ENCODE measurements at regions not wholly inside any gene's neighbourhood (a gene's known extent, or its start where the extent isn't known, plus 50 kb on each side); places are given as distances from the start of the nearest gene placed in this dataset.
"Not testable (repeated sequence)": the region's sequence is repeated elsewhere in the genome, so short reads cannot be mapped to it uniquely, and the experiment has no call there.

DNA sequence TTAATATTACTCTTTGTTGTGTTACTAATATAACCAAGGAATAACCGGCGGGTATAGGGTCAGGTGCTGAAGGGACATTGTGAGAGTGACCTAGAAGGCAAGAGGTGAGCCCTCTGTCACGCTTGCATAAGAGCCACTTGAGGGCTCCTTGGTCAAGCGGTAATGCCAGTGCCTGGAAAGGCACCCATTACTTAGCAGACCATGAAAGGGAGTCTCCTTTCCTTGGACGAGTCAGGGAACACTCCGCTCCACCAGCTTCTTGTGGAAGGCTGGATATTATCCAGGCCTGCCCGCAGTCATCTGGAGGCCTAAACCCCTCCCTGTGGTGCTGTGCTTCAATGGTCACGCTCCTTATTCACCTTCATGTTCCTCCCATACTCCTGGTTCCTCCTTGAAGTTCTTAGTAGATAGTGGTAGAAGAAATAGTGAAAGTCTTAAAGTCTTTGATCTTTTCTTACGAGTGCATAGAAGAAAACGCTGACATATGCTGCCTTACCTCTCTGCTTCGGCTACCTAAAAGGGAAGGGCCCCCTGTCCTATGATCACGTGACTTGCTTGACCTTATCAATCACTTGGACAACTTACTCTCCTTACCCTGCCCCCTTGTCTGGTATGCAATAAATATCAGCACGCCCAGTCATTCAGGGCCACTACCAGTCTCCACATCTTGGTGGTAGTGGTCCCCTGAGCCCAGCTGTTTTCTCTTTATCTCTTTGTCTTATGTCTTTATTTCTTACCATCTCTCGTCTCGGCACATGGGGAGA lies 59.6 kb upstream of the DMRTB1 start:
- not testable (repeated sequence) for DNase-seq (ENCODE audit: low read depth in 2 of 2)

DNA sequence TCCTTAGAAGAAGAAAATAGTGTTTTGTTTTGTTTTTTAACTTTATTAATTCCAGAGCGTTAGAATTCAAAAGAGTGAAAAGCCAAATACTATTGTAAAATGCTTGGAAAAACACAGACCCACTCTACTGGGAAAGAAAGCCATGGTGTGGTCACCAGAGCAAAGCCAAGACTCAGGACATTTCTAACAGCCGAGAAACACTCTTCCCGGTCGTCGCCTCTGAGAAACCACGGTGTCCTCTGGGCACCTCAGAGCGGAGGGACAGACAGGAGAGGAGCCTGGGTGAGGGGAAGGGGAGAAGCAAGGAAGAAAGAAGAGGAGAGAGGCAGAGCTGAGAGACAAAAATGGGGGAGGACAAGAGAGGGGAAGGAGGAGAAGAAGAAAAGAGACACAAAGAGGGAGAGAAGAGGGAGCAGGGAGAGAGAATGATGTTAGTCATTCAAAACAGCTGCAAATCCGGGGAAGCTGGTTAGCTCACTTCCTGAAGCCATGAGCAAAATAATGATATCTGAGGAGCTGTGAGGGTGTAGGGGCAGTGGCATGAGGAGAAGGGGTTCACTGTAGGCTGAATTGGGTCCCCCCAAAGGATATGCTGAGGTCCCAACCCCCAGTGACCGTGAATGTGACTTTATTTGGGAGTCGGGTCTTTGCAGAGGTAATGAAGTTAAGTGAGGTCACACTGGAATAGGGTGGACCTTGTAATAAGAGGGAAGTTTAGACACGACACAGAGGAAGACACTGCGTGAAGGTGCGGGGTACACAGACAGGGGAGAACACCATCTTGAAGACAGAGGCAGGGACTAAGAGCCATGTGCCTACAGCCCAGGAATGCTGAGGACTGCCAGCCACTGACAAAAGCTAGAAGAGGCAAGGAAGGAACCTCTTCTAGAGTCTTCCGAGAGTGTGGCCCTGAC lies 58.2 kb upstream of the DMRTB1 start:
- no peak for DNase-seq (ENCODE audit: low read depth in 2 of 2)

DNA sequence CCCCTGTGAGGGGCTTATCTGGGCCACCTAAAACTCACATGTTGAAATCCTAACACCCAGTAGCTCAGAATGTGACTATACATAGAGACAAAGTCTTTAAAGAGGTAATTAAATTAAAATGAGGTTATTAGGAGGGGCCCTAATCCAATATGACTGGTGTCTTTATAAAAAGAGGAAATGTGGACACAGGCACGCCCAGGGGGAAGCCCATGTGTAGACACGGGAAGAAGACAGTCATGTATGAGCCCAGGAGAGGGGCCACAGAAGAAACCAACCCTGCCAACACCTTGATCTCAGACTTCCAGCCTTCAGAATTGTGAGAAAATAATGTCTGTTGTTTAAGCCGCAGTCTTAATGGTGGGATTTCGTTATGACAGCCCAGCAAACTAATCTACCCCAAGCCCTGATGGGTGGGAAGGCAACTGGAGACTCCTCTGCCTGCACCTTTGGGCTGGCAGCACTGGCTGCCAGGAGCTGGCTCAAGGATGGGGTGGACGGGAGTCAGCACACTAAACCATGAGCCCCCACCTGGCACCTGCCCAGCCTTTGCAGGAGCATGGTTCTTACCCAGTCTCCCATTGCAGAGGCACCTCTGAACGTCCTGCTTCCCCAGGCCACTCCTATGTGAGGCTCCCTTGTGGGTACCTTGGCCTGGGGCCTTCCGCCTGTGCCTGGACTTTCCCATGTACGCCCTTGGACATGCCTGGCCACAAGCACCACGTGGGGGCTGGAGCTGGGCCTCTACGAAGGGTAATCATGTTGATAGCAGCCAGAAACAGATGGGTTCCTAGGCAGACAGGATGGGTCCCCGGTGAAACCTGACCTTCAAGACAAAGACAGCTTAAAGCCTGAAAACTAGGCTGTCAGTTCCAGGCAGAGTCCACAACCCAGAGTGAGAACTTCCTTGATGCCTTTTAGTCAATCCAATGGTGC lies 57.1 kb upstream of the DMRTB1 start:
- no peak for DNase-seq (ENCODE audit: low read depth in 2 of 2)

DNA sequence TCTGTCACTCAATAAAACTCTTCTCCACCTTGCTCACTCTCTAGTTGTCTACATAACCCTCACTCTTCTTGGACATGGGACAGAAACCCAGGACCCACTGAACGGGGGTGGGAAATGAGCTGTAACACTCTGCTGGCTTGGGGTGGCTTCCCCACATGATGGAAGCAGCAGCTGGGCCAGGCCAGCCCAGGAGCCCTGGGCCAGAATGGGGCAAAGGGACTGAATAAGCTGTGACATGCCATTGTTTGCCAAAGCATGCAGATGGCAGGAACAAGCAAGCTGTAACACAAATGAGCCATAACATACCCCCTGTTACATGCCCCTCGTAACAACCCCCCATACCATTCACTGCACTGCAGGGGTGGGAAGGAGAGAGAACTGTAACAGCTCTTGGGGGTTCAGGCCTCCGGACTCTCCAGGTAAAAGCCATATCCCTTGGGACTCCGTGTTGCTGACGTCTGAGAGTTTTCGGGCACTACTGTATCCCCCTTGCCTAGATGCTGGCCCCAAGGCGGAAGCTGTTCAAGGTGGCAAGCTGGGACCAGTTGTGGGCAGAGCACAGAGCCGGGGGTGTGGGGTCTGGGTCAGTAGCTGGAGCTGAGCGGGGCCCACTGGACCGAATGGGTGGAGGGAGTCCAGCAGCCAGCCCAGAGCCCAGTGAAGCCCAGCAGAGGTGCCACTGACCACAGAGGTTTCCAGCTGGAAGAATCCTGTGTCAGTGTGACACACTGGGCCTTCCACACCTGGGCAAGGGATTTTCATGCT lies 56.1 kb upstream of the DMRTB1 start:
- no peak for DNase-seq (ENCODE audit: low read depth in 2 of 2)

DNA sequence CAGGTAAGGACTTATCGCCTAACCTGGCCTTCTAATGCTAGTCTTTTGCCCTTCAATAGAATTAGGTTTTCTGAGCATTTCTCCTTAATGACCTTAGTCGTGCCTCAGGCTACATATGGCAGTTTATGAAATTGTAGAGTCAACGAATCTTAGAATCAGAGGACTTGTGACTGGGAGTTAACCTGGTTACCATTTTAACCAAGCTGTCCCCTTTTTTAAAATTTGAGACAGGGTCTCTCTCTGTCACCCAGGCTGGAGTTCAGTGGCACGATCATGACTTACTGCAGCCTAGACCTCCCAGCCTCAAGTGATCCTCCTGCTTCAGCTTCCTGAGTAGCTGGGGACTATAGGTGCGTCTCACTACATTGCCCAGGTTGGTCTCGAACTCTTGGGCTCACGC lies 53.5 kb upstream of the DMRTB1 start:
- DNase-seq (ENCODE audit: low read depth in 2 of 2), result no peak

DNA sequence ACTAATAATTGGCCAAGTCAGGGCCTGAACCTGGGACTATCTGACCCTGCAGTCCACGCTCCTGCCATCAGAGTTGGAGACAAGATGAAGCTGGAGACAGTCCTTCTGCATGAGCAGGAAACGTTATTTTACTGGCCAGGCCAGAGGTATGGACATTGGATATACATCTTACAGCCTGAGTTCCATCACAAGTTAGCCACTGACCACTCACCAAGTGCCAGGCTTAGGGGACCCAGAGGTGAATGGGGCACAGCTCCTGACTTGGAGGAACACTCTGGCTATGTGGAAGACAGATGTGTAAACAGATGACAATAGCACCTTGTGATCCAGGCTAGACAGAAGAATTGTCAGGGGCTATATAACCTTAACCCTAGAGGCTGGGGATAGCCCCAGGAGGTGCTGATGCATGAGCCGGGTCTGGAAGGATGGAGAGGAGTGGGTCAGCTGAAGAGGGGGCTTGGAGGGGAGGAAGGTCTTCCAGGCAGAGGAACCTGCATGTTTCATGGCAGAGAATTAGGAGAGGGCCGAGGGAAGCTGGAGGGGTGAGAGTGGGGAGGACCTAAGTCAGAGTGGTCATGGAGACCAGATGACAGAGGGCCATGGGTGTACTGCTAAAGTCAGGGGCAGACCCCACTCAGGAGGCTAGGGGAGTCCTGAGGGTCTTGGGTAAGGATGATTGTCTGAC lies 52.5 kb upstream of the DMRTB1 start:
- no peak for DNase-seq (ENCODE audit: low read depth in 2 of 2)

DNA sequence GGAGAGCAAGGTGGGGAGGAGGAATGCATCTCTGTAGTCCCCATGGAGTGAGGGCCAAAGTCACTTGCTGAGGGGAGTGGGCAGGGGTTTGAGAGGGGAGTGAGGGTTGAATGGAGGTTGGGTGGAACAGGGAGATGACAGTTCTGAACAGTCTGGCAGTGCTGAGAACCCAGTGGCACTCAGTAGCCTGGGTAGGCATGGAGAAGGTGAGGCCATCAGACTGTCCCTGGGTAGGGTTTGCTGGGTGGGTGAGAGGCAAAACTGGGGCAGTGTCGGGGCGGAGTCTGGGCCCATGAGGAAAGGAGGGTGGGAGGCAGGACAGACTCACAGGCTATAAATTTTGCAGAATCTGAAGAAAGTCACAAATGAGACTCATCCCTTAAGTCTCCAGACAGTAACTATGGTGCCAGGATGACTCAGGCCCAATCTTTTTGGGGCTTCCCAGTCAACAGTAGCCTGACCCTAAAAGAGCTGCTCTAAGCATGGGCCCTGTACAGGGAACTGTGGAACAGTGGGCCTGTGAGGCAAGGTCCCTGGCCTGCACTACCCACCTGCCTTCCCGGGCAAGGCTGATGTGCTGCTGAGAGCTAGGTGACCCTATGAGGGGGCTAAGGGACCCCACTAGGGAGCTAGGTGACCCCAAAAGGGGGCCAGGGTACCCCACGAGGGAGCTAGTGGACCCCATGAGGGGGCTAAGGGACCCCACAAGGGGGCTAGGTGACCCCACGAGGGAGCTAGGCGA lies 51.0 kb upstream of the DMRTB1 start:
- DNase-seq (ENCODE audit: low read depth in 2 of 2), result no peak

DNA sequence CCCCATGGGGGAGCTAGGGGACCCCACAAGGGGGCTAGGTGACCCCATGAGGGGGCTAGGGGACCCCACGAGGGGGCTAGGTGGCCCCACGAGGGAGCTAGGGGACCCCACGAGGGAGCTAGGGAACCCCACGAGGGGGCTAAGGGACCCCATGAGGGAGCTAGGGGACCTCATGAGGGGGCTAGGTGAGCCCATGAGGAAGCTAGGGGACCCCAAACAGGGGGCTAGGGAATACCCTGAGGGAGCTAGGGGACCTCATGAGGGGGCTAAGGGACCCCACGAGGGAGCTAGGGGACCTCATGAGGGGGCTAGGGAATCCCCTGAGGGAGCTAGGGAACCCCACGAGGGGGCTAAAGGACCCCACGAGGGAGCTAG lies 50.5 kb upstream of the DMRTB1 start:
- no peak for DNase-seq (ENCODE audit: low read depth in 2 of 2)

DNA sequence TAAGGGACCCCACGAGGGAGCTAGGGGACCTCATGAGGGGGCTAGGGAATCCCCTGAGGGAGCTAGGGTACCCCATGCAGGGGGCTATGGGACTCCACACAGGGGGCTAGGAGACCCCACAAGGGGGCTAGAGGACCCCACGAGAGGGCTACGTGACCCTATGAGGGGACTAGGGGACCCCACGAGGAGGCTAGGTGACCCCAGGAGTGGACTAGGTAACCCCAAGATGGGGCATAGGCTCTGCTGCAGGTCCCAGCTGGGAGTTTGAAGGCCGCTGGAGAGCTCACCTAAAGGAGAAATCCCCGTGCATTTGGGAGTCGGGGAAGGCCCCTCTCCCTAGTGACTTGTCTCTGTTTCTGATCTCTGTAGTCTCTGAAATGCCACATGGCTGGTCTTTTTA lies 50.0 kb upstream of the DMRTB1 start:
- no peak for DNase-seq (ENCODE audit: low read depth in 2 of 2)

Measured in stimulated activated CD8-positive, alpha-beta memory T cell treated with anti-CD3 and anti-CD28 coated beads, Interleukin-7, amount 100 ng/mL, for 4 hours (primary cell).